CD4-positive, alpha-beta T cell treated with Interleukin-4 for 1 hour (primary cell): ENCODE measurements at regions not wholly inside any gene's neighbourhood (a gene's known extent, or its start where the extent isn't known, plus 50 kb on each side); places are given as distances from the start of the nearest gene placed in this dataset.
"Not testable (repeated sequence)": the region's sequence is repeated elsewhere in the genome, so short reads cannot be mapped to it uniquely, and the experiment has no call there.

Source experiments
- DNase-seq, 2 donors: peaks; one replicate each; pipeline ENCODE4 v3.0.0-alpha.2; 2020 to 2022

- no peak for DNase-seq
Observed at GRCh38 chr13:75175575-75175974, 306.4 kb downstream of the TBC1D4 start.

- not testable (repeated sequence) for DNase-seq
Observed at GRCh38 chr13:75175097-75175496, 306.9 kb downstream of the TBC1D4 start.

- no peak for DNase-seq
Observed at GRCh38 chr13:75174481-75174880, 307.5 kb downstream of the TBC1D4 start.

GRCh38 chr13:75173457-75174356 is 308.3 kb downstream of the TBC1D4 start:
- DNase-seq: no peak

- no peak for DNase-seq
Observed at GRCh38 chr13:75170311-75170710, 311.7 kb downstream of the TBC1D4 start.

- no peak for DNase-seq
Observed at GRCh38 chr13:75165543-75166230, 316.3 kb downstream of the TBC1D4 start.

- DNase-seq: no peak
Observed at GRCh38 chr13:75161804-75162203, 320.2 kb downstream of the TBC1D4 start.

- no peak for DNase-seq
Observed at GRCh38 chr13:75160984-75161383, 321.0 kb downstream of the TBC1D4 start.

- no peak for DNase-seq
Observed at GRCh38 chr13:75154331-75154730, 327.6 kb downstream of the TBC1D4 start.

- DNase-seq: no peak
Observed at GRCh38 chr13:75153834-75154233, 328.1 kb downstream of the TBC1D4 start.

GRCh38 chr13:75153386-75153785 is 328.6 kb downstream of the TBC1D4 start:
- DNase-seq: no peak

- no peak for DNase-seq
Observed at GRCh38 chr13:75151081-75151643, 330.8 kb downstream of the TBC1D4 start.

GRCh38 chr13:75149776-75150175 is 332.2 kb downstream of the TBC1D4 start:
- DNase-seq: no peak

- no peak for DNase-seq
Observed at GRCh38 chr13:75147946-75148345, 334.0 kb downstream of the TBC1D4 start.

GRCh38 chr13:75146436-75146835 is 335.5 kb downstream of the TBC1D4 start:
- DNase-seq: no peak

- no peak for DNase-seq
Observed at GRCh38 chr13:75145927-75146326, 336.0 kb downstream of the TBC1D4 start.

GRCh38 chr13:75139291-75139690 is 342.7 kb downstream of the TBC1D4 start:
- no peak for DNase-seq

- DNase-seq: no peak
Observed at GRCh38 chr13:75137911-75138571, 343.9 kb downstream of the TBC1D4 start.

- no peak for DNase-seq
Observed at GRCh38 chr13:75136151-75136550, 345.8 kb downstream of the TBC1D4 start.

- DNase-seq: no peak
Observed at GRCh38 chr13:75135325-75135825, 346.6 kb downstream of the TBC1D4 start.

- no peak for DNase-seq
Observed at GRCh38 chr13:75132701-75133695, 349.0 kb downstream of the TBC1D4 start.

- DNase-seq: no peak
Observed at GRCh38 chr13:75129331-75129730, 352.6 kb downstream of the TBC1D4 start.
